ENCODE measurements at regions not wholly inside any gene's neighbourhood (a gene's known extent, or its start where the extent isn't known, plus 50 kb on each side); places are given as distances from the start of the nearest gene placed in this dataset.

DNA sequence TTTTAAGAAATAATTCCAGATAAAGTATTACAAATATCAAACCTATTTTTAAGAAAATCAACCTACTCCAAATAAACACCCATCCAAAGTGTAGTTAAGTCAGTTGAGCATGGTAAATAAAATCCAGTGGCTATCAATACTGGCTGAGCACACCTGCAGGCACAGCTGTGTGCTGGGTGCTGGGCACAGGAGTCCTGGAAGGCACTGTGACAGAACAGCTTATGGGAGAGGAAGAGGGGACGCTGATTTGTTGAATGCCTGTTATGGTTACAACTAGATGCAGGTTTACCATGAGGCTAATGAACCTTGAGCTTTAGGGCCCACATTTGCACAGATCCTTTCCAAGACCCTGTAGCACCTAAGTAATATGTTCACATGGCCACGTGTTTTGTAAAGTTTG lies 202.7 kb downstream of the MTX2 start:
- no peak for DNase-seq

DNA sequence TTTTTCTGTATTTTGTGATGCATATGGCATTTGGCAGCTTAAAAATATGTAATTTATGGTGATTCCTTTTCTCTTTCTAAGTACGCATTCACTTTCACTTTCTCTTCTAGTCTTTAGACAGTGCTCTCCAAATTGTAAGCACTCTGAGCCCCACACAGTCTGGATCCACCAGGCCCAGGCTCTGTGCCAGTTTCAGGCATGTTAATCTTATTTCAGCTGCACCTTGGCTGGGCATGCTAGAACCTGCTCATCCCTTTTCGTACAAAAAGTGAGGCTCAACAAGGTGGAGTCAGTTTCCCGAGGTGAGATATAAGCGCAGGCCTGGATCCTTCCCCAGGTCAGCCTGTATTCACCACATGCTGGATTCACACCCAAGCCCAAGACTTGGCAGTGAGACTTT lies 203.9 kb downstream of the MTX2 start:
- peak in 1 of 2 donors; percentile 35 for DNase-seq

DNA sequence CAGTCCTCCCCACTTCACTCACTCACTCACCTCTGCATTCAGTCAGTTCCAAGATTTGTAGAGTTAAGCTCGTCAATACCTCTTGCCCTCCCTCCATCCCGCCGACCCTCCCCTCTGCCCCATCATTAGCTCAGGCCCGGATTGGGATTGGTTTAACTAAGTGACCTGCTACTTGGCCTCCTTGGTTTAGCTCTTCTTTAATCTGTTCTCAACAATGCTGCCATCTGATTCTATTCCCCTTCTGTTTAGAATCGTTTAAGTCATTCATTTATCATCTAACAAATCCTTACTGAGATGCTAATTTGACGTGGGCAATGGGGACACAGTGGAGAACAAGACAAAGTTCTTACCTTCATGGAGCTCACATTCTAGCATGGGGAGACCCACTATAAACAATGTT lies 204.6 kb downstream of the MTX2 start:
- DNase-seq, result no peak

GRCh38 chr2:176477336-176477735 lies 208.1 kb downstream of the MTX2 start:
- no peak for DNase-seq

DNA sequence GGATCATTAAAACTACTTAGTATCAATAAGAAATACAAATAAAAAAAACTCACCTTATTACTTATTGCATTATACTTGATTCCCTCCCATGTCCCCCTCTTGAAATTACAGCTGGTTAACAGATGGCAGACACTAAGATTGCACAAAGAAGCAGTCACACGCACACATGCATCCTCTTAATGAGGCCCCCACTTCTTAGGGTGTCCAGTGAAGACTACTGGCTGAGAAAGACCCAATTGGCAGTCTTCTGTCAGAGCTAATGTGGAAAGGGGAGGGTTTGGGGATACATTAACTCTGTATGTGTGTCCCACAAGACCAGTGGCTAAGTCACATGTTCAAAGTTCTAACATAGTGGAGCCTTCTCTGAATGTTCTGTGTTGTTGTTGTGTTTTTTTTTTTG lies 210.7 kb downstream of the MTX2 start:
- DNase-seq, result no peak

DNA sequence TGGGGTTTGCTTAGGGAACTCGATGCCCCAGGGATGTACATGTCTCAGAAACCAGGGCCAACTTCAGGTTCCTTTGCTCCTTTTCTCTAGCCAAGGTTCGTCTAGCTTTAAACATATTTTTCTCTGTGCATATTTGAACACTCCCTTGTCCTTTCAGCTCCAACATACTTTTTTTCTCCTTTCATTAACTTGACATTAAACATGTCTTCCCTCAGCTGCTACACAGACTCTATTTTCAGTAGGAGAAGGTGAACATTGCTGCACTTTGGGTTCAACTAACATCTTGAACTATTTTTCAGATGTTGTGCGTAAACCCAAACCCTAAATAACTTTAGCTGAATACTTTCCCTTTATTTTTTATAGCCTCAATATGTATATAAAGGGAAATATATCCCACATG lies 212.9 kb downstream of the MTX2 start:
- DNase-seq, result no peak

- no peak for DNase-seq
Measured at GRCh38 chr2:176483476-176483875, 214.2 kb downstream of the MTX2 start.

DNA sequence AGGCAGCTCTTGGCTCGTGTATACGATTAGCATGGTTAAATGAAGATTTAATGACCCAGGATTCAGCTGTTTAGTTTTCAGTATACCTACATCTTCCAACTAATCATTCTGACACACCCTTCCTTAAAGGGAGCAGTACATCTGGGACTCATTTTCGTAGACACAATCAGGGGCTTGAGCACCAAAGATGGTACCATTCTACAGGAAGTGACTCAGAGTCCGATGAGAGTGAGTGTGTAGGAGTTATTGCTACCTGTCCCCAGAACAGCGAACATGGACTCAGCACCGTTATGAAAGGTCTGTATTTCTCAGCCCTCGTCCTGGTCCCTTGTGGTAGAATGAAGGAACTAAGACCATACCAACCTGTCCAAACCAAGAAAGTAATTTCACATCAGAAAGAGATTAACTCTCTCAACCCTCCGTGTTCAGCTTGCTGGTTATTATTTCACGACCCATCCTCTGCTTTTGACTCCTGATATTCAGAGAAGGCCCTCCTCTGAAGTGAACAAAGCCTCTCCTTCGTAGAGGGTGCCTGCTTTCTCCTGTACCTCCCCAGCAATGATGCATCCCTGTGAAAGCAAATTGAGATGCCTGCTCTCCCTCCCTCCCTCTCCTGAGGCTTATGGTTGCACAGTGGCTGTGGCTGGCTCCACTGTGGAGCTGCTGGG lies 214.8 kb downstream of the MTX2 start:
- DNase-seq, result no peak

GRCh38 chr2:176484838-176485237 lies 215.6 kb downstream of the MTX2 start:
- DNase-seq, result no peak

GRCh38 chr2:176488431-176488830 lies 219.2 kb downstream of the MTX2 start:
- DNase-seq, result no peak

DNA sequence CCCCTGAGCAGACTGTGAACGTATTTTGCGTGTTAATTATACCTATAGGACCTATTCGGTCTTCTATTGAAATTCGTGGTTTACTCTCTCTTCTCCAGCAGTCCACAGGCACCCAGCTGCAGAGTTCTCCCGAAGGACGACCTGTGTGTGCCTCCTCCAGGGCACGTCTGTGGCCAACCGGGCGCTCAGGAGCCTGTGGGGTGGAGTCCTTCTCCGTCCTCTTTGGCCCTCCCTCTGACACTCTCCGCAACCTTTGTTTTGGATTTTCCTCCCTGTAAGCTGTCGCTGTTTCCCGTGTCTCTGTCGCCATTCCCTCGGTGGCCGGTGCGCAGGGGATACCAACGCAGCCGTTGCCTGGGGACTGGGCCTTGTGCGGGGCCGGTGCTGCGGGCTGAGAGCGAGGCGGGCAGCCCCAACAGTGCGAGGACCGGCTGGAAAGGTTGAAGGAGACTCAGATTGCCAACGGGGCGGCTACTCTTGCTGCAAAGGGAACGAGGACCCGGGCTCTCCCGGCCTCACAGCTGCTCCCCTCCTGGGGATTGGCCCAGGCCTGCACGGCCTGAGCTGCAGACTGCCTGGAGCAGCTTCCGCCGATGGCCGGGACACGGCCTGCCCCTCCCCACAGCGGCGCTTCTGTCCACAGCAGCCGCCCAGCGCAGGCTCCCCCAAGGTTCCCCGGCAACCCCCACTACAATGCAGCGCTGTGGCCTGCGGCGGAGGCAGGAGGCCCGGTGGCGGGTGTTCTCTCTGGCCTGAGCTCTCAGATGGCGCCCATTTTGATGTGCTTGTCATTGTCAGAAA lies 221.0 kb downstream of the MTX2 start:
- DNase-seq, result no peak

- peak in 1 of 2 donors; percentile 91 for DNase-seq
Measured at GRCh38 chr2:176491172-176491904, 222.1 kb downstream of the MTX2 start.

- no peak for DNase-seq
Measured at GRCh38 chr2:176492583-176492982, 223.3 kb downstream of the MTX2 start.

- no peak for DNase-seq
Measured at GRCh38 chr2:176493226-176493825, 224.1 kb downstream of the MTX2 start.

- DNase-seq, result no peak
Measured at GRCh38 chr2:176493909-176494308, 224.7 kb downstream of the MTX2 start.

- peak; percentile 15 to 94 for DNase-seq
Measured at GRCh38 chr2:176494949-176495353, 225.7 kb downstream of the MTX2 start.

- DNase-seq, result no peak
Measured at GRCh38 chr2:176495826-176496225, 226.6 kb downstream of the MTX2 start.

DNA sequence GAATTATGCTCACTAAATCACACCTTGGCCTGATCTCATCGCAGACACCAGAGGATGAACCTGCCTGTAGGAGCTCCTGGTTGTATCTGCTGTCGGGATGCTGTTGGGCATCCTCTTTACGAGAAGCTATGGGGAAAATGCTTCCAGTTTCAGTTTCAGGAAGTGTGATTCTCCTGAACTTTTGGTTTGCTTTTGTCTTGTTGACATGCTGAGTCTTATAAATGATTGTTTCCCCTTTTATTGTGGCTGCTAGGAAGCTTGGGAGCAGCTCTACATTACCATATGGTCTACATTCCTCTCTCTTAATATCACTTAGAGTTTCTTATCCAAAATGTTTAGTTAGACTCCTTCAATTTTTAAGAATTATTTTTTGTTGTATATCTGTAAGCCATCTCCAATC lies 227.5 kb downstream of the MTX2 start:
- DNase-seq, result no peak

- no peak for DNase-seq
Measured at GRCh38 chr2:176500901-176501300, 231.7 kb downstream of the MTX2 start.

DNA sequence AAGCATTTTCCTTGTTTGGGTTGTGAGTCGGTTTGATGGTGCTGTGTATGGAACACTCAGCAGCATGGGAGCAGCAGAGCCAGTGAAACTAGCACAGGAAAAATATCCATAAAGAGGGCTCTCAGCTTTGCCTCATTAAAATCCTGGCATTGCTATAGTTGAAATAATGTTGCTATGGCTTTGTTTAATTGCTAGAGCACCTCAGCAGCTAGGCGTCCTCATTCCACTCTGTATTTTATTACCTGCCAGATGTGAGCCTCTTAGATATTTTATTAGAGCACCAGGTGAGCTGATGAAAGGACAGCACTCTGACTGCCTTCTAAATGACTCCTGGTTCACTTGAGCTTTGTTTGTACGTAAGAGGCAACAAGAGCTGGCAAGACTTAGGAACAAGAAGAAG lies 232.4 kb downstream of the MTX2 start:
- no peak for DNase-seq

- DNase-seq, result no peak
Measured at GRCh38 chr2:176502619-176503018, 233.4 kb downstream of the MTX2 start.

- no peak for DNase-seq
Measured at GRCh38 chr2:176503776-176504175, 234.5 kb downstream of the MTX2 start.

- DNase-seq, result no peak
Measured at GRCh38 chr2:176504440-176504839, 235.2 kb downstream of the MTX2 start.

DNA sequence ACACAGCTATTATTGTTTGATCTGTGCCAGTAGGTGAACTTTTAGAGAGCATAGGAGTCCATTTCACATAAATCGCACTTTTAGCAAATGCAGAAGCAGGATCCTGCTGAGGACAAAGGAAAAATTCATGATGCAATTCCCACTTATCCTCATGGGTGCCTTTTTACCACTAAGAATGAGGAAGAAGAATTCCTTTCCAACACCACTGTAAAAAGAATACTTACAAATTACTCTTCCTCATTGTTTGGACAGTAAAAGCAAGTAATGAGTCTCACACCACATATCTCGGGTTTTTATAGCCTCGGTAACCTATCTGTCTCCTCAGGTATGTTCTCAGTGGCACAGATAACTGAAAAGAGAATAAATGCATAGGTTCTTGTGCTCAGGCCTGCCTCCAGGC lies 238.5 kb downstream of the MTX2 start:
- no peak for DNase-seq

Data from bone marrow (tissue), 2 donors.